HEK293T (cell line): ENCODE measurements at regions not wholly inside any gene's neighbourhood (a gene's known extent, or its start where the extent isn't known, plus 50 kb on each side); places are given as distances from the start of the nearest gene placed in this dataset.

Experiments
- ARNT ChIP-seq: fragments of 450-650 bp; IDR thresholded peaks from 2 replicates; pipeline ENCODE4 v1.6.1; 2017; ENCODE audit warnings: mild to moderate bottlenecking
- BHLHE40 ChIP-seq: fragments of 450-650 bp; IDR thresholded peaks from 2 replicates; pipeline ENCODE4 v1.6.1; 2016; ENCODE audit warnings: mild to moderate bottlenecking, moderate library complexity, borderline replicate concordance
- ELF4 ChIP-seq: fragments of 450-650 bp; IDR thresholded peaks from 2 replicates; pipeline ENCODE4 v1.6.1; 2017; ENCODE audit warnings: antibody characterized with exemption
- FOXA1 ChIP-seq: fragments of 450-650 bp; IDR thresholded peaks from 2 replicates; pipeline ENCODE4 v1.6.1; 2016; ENCODE audit warnings: mild to moderate bottlenecking
- FOXK2 ChIP-seq: fragments of 450-650 bp; IDR thresholded peaks from 2 replicates; pipeline ENCODE4 v1.6.1; 2016; ENCODE audit warnings: mild to moderate bottlenecking
- FOXM1 ChIP-seq: fragments of 450-650 bp; IDR thresholded peaks from 2 replicates; pipeline ENCODE4 v1.6.1; 2017; ENCODE audit warnings: mild to moderate bottlenecking, borderline replicate concordance
- HDGF ChIP-seq: fragments of 450-650 bp; IDR thresholded peaks from 2 replicates; pipeline ENCODE4 v1.6.1; 2017; ENCODE audit warnings: antibody characterized with exemption, borderline replicate concordance
- NFRKB ChIP-seq: fragments of 450-650 bp; IDR thresholded peaks from 2 replicates; pipeline ENCODE4 v1.6.1; 2016; ENCODE audit warnings: mild to moderate bottlenecking, moderate library complexity
- PKNOX1 ChIP-seq: fragments of 450-650 bp; IDR thresholded peaks from 2 replicates; pipeline ENCODE4 v1.6.1; 2016
- SP1 ChIP-seq: fragments of 450-650 bp; IDR thresholded peaks from 2 replicates; pipeline ENCODE4 v1.6.1; 2017
- TARDBP ChIP-seq: fragments of 450-650 bp; IDR thresholded peaks from 2 replicates; pipeline ENCODE4 v1.6.1; 2016

- TF ChIP-seq TARDBP (no peak), SP1 (no peak), HDGF (no peak), PKNOX1 (no peak), FOXK2 (no peak), NFRKB (no peak), FOXM1 (no peak), BHLHE40 (no peak), ARNT (no peak), FOXA1 (no peak), ELF4 (no peak)
These were observed 75.5 kb upstream of the SLC39A8 start for GRCh38 chr4:102420563-102421398.
